BLaER1 treated with 17β-estradiol and CSF1 and Interleukin-3, amounts not matched to agents 10 nM and 100 nM (cell line): ENCODE measurements at regions not wholly inside any gene's neighbourhood (a gene's known extent, or its start where the extent isn't known, plus 50 kb on each side); places are given as distances from the start of the nearest gene placed in this dataset.
A peak's percentile ranks its signal among the peaks of the same experiment; 100 is the strongest.
"Not testable (repeated sequence)": the region's sequence is repeated elsewhere in the genome, so short reads cannot be mapped to it uniquely, and the experiment has no call there.

Source experiments
- H3K27ac ChIP-seq, 11 experiments: shearing (Covaris generic); formaldehyde crosslinking; 2 replicates each; pipeline ENCODE4 v1.8.1; 2022
- H3K27me3 ChIP-seq, 11 experiments: shearing (Covaris generic); formaldehyde crosslinking; 2 replicates each; pipeline ENCODE4 v1.8.1; 2022
- H3K36me3 ChIP-seq, 11 experiments: shearing (Covaris generic); formaldehyde crosslinking; 2 replicates each; pipeline ENCODE4 v1.8.1; 2022
- H3K4me1 ChIP-seq, 10 experiments: shearing (Covaris generic); formaldehyde crosslinking; 2 replicates each; pipeline ENCODE4 v1.8.1; 2022
- H3K4me2 ChIP-seq, 11 experiments: shearing (Covaris generic); formaldehyde crosslinking; 2 replicates each; pipeline ENCODE4 v1.8.1; 2022
- H3K4me3 ChIP-seq, 10 experiments: shearing (Covaris generic); formaldehyde crosslinking; 2 replicates each; pipeline ENCODE4 v1.8.1; 2022
- H3K9ac ChIP-seq, 11 experiments: shearing (Covaris generic); formaldehyde crosslinking; 2 replicates each; pipeline ENCODE4 v1.8.1; 2022
- H3K9me3 ChIP-seq, 11 experiments: shearing (Covaris generic); formaldehyde crosslinking; replicated peaks in 1 of 11; 2 replicates each; pipeline ENCODE4 v1.8.1; 2022
- H4K20me1 ChIP-seq, 11 experiments: shearing (Covaris generic); formaldehyde crosslinking; 2 replicates each; pipeline ENCODE4 v1.8.1; 2022
- Cebpa-rat ChIP-seq, 11 experiments: shearing (Covaris generic); IDR thresholded peaks; 2 replicates each; pipeline ENCODE4 v1.8.1; 2022

- Histone ChIP-seq H3K27ac (peak overlapping the region in 8 of 11 experiments; percentile 54 to 89 (median 85); a peak in 13 of 22 replicates), H4K20me1 (no peaks in the 10 kb centered on the region), H3K9me3 (no peaks in the 10 kb centered on the region), H3K4me1 (peaks cover 41 to 78% (median 69%) of the 10 kb centered on the region in 10 experiments), H3K36me3 (no peaks in the 10 kb centered on the region), H3K4me3 (no peak overlapping the region), H3K4me2 (peak overlapping the region; percentile 41 to 79 (median 65); a peak in 19 of 22 replicates), H3K9ac (peak overlapping the region in 3 of 11 experiments; percentile 36 to 76 (median 38); a peak in 4 of 22 replicates), H3K27me3 (peaks cover 16 to 25% (median 21%) of the 10 kb centered on the region in 11 experiments)
- TF ChIP-seq Cebpa-rat (IDR thresholded peaks at IDR 0.05), result no peak
Measured at GRCh38 chr9:129555512-129556215, 65.2 kb downstream of the C9orf50 start.

GRCh38 chr9:129554649-129555048 lies 66.3 kb downstream of the C9orf50 start:
- TF ChIP-seq Cebpa-rat (IDR thresholded peaks at IDR 0.05), result peak in 8 of 11 experiments; percentile 57 to 93 (median 86); a peak in 16 of 22 replicates
- H3K9me3 ChIP-seq, result no peaks in the 10 kb centered on the region
- H3K4me2 ChIP-seq, result peak overlapping the region; percentile 41 to 79 (median 65)
- H3K4me3 ChIP-seq, result peak overlapping the region in 2 of 10 experiments; percentile 1 to 4; a peak in 1 of 20 replicates
- H4K20me1 ChIP-seq, result no peaks in the 10 kb centered on the region; a peak in 1 of 22 replicates
- peaks cover 50 to 81% (median 76%) of the 10 kb centered on the region in 10 experiments for H3K4me1 ChIP-seq
- H3K27me3 ChIP-seq, result peaks cover 26 to 35% (median 31%) of the 10 kb centered on the region in 11 experiments
- no peaks in the 10 kb centered on the region for H3K36me3 ChIP-seq
- H3K27ac ChIP-seq, result peak overlapping the region in 8 of 11 experiments; percentile 54 to 89 (median 85); a peak in 17 of 22 replicates
- peak overlapping the region in 6 of 11 experiments; percentile 13 to 38 (median 20); a peak in 6 of 22 replicates for H3K9ac ChIP-seq

GRCh38 chr9:129553277-129553676 lies 67.6 kb downstream of the C9orf50 start:
- peaks cover 44 to 74% (median 66%) of the 10 kb centered on the region in 10 experiments for H3K4me1 ChIP-seq
- H3K36me3 ChIP-seq, result no peaks in the 10 kb centered on the region
- no peak for TF ChIP-seq Cebpa-rat (IDR thresholded peaks at IDR 0.05)

GRCh38 chr9:129552064-129552463 lies 68.8 kb downstream of the C9orf50 start:
- Histone ChIP-seq H3K36me3 (no peaks in the 10 kb centered on the region), H3K4me3 (no peak overlapping the region), H4K20me1 (no peaks in the 10 kb centered on the region; a peak in 1 of 22 replicates), H3K27me3 (peaks cover 47 to 61% (median 57%) of the 10 kb centered on the region in 11 experiments), H3K4me2 (no peak overlapping the region; a peak in 3 of 22 replicates), H3K4me1 (peaks cover 32 to 62% (median 54%) of the 10 kb centered on the region in 10 experiments), H3K27ac (no peak overlapping the region), H3K9ac (no peak overlapping the region), H3K9me3 (no peaks in the 10 kb centered on the region)
- no peak for TF ChIP-seq Cebpa-rat (IDR thresholded peaks at IDR 0.05)

More at GRCh38 chr9:129553277-129553676, 67.6 kb downstream of the C9orf50 start:
- Histone ChIP-seq H4K20me1 (no peaks in the 10 kb centered on the region; a peak in 1 of 22 replicates), H3K4me2 (peak overlapping the region in 9 of 11 experiments; percentile 52 to 79 (median 68); a peak in 12 of 22 replicates), H3K9ac (peak overlapping the region in 1 of 11 experiments; percentile 28; a peak in 1 of 22 replicates), H3K27me3 (peaks cover 40 to 49% (median 45%) of the 10 kb centered on the region in 11 experiments), H3K4me3 (no peak overlapping the region), H3K9me3 (no peaks in the 10 kb centered on the region), H3K27ac (peak overlapping the region in 2 of 11 experiments; percentile 14 to 19; a peak in 3 of 22 replicates)

- Histone ChIP-seq H3K4me1 (peaks cover 31 to 58% (median 48%) of the 10 kb centered on the region in 10 experiments), H3K4me2 (no peak overlapping the region), H3K27ac (no peak overlapping the region), H3K36me3 (no peaks in the 10 kb centered on the region), H4K20me1 (no peaks in the 10 kb centered on the region; a peak in 1 of 22 replicates), H3K9ac (no peak overlapping the region), H3K27me3 (peaks cover 47 to 67% (median 62%) of the 10 kb centered on the region in 11 experiments), H3K4me3 (no peak overlapping the region), H3K9me3 (no peaks in the 10 kb centered on the region)
- no peak for TF ChIP-seq Cebpa-rat (IDR thresholded peaks at IDR 0.05)
Measured at GRCh38 chr9:129551393-129551973, 69.4 kb downstream of the C9orf50 start.

- H3K27ac ChIP-seq, H4K20me1 ChIP-seq, H3K4me2 ChIP-seq, H3K9me3 ChIP-seq, H3K9ac ChIP-seq, H3K4me3 ChIP-seq, H3K36me3 ChIP-seq: not testable (repeated sequence)
- Histone ChIP-seq H3K4me1 (peaks cover 31 to 57% (median 43%) of the 10 kb centered on the region in 10 experiments), H3K27me3 (peaks cover 47 to 69% (median 62%) of the 10 kb centered on the region in 11 experiments)
Measured at GRCh38 chr9:129550977-129551376, 69.9 kb downstream of the C9orf50 start.

GRCh38 chr9:129550199-129550839 lies 70.6 kb downstream of the C9orf50 start:
- no peak for TF ChIP-seq Cebpa-rat (IDR thresholded peaks at IDR 0.05)
- H3K9me3 ChIP-seq, result no peaks in the 10 kb centered on the region
- H3K9ac ChIP-seq, result peak overlapping the region in 7 of 11 experiments; percentile 21 to 44 (median 25); a peak in 6 of 22 replicates
- H3K4me3 ChIP-seq, result peak overlapping the region in 9 of 10 experiments; percentile 13 to 60 (median 38); a peak in 15 of 20 replicates
- peaks cover 28 to 54% (median 37%) of the 10 kb centered on the region in 10 experiments for H3K4me1 ChIP-seq
- H3K27ac ChIP-seq, result no peak overlapping the region
- H3K36me3 ChIP-seq, result no peaks in the 10 kb centered on the region
- H3K27me3 ChIP-seq, result peaks cover 47 to 69% (median 62%) of the 10 kb centered on the region in 11 experiments
- H4K20me1 ChIP-seq, result no peaks in the 10 kb centered on the region; a peak in 1 of 22 replicates
- H3K4me2 ChIP-seq, result peak overlapping the region; percentile 57 to 87 (median 68)

- no peaks in the 10 kb centered on the region; a peak in 1 of 22 replicates for H4K20me1 ChIP-seq
- H3K9ac ChIP-seq, result peak overlapping the region in 4 of 11 experiments; percentile 21 to 44 (median 24); a peak in 3 of 22 replicates
- H3K27ac ChIP-seq, result no peak overlapping the region
- H3K36me3 ChIP-seq, result no peaks in the 10 kb centered on the region
- H3K27me3 ChIP-seq, result peaks cover 47 to 69% (median 62%) of the 10 kb centered on the region in 11 experiments
- H3K4me3 ChIP-seq, result peak overlapping the region in 7 of 10 experiments; percentile 14 to 60 (median 43); a peak in 11 of 20 replicates
- peaks cover 22 to 54% (median 34%) of the 10 kb centered on the region in 10 experiments for H3K4me1 ChIP-seq
- TF ChIP-seq Cebpa-rat (IDR thresholded peaks at IDR 0.05), result no peak
- no peaks in the 10 kb centered on the region for H3K9me3 ChIP-seq
- peak overlapping the region; percentile 57 to 87 (median 68) for H3K4me2 ChIP-seq
Measured at GRCh38 chr9:129549684-129550083, 71.2 kb downstream of the C9orf50 start.
